HEK293 (cell line): ENCODE measurements at regions not wholly inside any gene's neighbourhood (a gene's known extent, or its start where the extent isn't known, plus 50 kb on each side); places are given as distances from the start of the nearest gene placed in this dataset.
"Not testable (repeated sequence)": the region's sequence is repeated elsewhere in the genome, so short reads cannot be mapped to it uniquely, and the experiment has no call there.

Source experiments
- CTCF ChIA-PET: fragments of 350-600 bp; formaldehyde crosslinking; extraction: SDS; loops from one replicate; lab custom pipeline; 2021; ENCODE audit warnings: antibody characterized with exemption; lab: Yijun Ruan, JAX
- POLR2A ChIA-PET: fragments of 300-600 bp; formaldehyde crosslinking; extraction: SDS; loops from one replicate; lab custom pipeline; 2020; ENCODE audit warnings: antibody characterized with exemption, inconsistent platforms; lab: Yijun Ruan, JAX
- H3K27ac ChIP-seq: fragments of 200-500 bp; sonication (Bioruptor generic); 2 replicates; pipeline ENCODE4 v1.5.1; 2014; ENCODE audit warnings: low read depth, low read length, control low read depth, inconsistent platforms; ENCODE audit errors: extremely low read depth
- H3K36me3 ChIP-seq, 2 experiments: fragments of 200-500 bp in 1 of 2; sonication (Bioruptor generic) in 1 of 2; 1 replicate in 1 of 2; 2 replicates in 1 of 2; pipeline ENCODE4 v1.5.1; 2014 to 2017; ENCODE audit warnings: inconsistent platforms in 2 of 2, low read length in 2 of 2; ENCODE audit not compliant: control insufficient read depth in 2 of 2, insufficient read depth in 1 of 2
- H3K4me1 ChIP-seq: fragments of 200-500 bp; sonication (Bioruptor generic); 2 replicates; pipeline ENCODE4 v1.5.1; 2014; ENCODE audit warnings: mild to moderate bottlenecking, low read length, inconsistent platforms; ENCODE audit not compliant: control insufficient read depth, insufficient read depth
- H3K4me3 ChIP-seq: 2 replicates; pipeline ENCODE4 v1.5.1; 2011; ENCODE audit warnings: low read depth, mild to moderate bottlenecking, control low read depth, low read length, moderate library complexity
- H3K9me3 ChIP-seq: fragments of 200-500 bp; sonication (Bioruptor generic); 2 replicates; pipeline ENCODE4 v1.5.1; 2014; ENCODE audit warnings: low read depth, low read length, inconsistent platforms; ENCODE audit not compliant: control insufficient read depth, insufficient read depth
- GFI1B ChIP-seq: fragments of 450-650 bp; formaldehyde crosslinking; IDR thresholded peaks from 2 replicates; pipeline ENCODE4 v1.5.1; 2016; ENCODE audit warnings: missing biosample characterization, missing genetic modification characterization
- KLF16 ChIP-seq: fragments of 450-650 bp; formaldehyde crosslinking; IDR thresholded peaks from 2 replicates; pipeline ENCODE4 v1.5.1; 2017; ENCODE audit warnings: missing biosample characterization, missing genetic modification characterization
- MYNN ChIP-seq: fragments of 450-650 bp; formaldehyde crosslinking; IDR thresholded peaks from 2 replicates; pipeline ENCODE4 v1.5.1; 2016; ENCODE audit warnings: missing biosample characterization, missing genetic modification characterization, borderline replicate concordance
- PRDM10 ChIP-seq: fragments of 450-650 bp; formaldehyde crosslinking; IDR thresholded peaks from 2 replicates; pipeline ENCODE4 v1.5.1; 2016; ENCODE audit warnings: missing biosample characterization, missing genetic modification characterization
- REPIN1 ChIP-seq: fragments of 450-650 bp; formaldehyde crosslinking; IDR thresholded peaks from 2 replicates; pipeline ENCODE4 v1.5.1; 2017; ENCODE audit warnings: missing biosample characterization, missing genetic modification characterization, low read depth
- TRIM28 ChIP-seq: IDR thresholded peaks from 2 replicates; pipeline ENCODE4 v1.6.1; 2011; ENCODE audit warnings: low read length, control low read depth, borderline replicate concordance
- ZBTB11 ChIP-seq: fragments of 450-650 bp; formaldehyde crosslinking; conservative IDR thresholded peaks from 2 replicates; pipeline ENCODE4 v1.5.1; 2016; ENCODE audit warnings: low read depth, missing biosample characterization, missing genetic modification characterization
- ZFHX2 ChIP-seq: fragments of 450-650 bp; formaldehyde crosslinking; conservative IDR thresholded peaks from 2 replicates; pipeline ENCODE4 v1.5.1; 2016; ENCODE audit warnings: missing biosample characterization, missing genetic modification characterization
- ZFP3 ChIP-seq: fragments of 450-650 bp; formaldehyde crosslinking; IDR thresholded peaks from 2 replicates; pipeline ENCODE4 v1.5.1; 2016; ENCODE audit warnings: low read depth, missing biosample characterization, missing genetic modification characterization
- ZNF112 ChIP-seq: fragments of 450-650 bp; formaldehyde crosslinking; IDR thresholded peaks from 2 replicates; pipeline ENCODE4 v1.5.0; 2017; ENCODE audit warnings: missing biosample characterization, missing genetic modification characterization
- ZNF148 ChIP-seq: fragments of 450-650 bp; formaldehyde crosslinking; IDR thresholded peaks from 2 replicates; pipeline ENCODE4 v1.5.0; 2017; ENCODE audit warnings: missing biosample characterization, missing genetic modification characterization, borderline replicate concordance
- ZNF175 ChIP-seq: fragments of 450-650 bp; formaldehyde crosslinking; IDR thresholded peaks from 2 replicates; pipeline ENCODE4 v1.5.1; 2016; ENCODE audit warnings: missing biosample characterization, missing genetic modification characterization
- ZNF341 ChIP-seq: fragments of 450-650 bp; formaldehyde crosslinking; IDR thresholded peaks from 2 replicates; pipeline ENCODE4; 2016; ENCODE audit warnings: low read depth, missing biosample characterization, missing genetic modification characterization
- ZNF561 ChIP-seq: fragments of 450-650 bp; IDR thresholded peaks from 2 replicates; pipeline ENCODE4 v1.5.1; 2018; ENCODE audit warnings: missing biosample characterization, missing genetic modification characterization, borderline replicate concordance
- ZNF76 ChIP-seq: fragments of 450-650 bp; formaldehyde crosslinking; IDR thresholded peaks from 2 replicates; pipeline ENCODE4; 2016; ENCODE audit warnings: low read depth, missing biosample characterization, missing genetic modification characterization, borderline replicate concordance
- ZNF777 ChIP-seq: fragments of 450-650 bp; formaldehyde crosslinking; IDR thresholded peaks from 2 replicates; pipeline ENCODE4 v1.5.1; 2017; ENCODE audit warnings: missing biosample characterization, missing genetic modification characterization, borderline replicate concordance
- ZNF843 ChIP-seq: fragments of 450-650 bp; formaldehyde crosslinking; IDR thresholded peaks from 2 replicates; pipeline ENCODE4 v1.5.1; 2016; ENCODE audit warnings: missing biosample characterization, missing genetic modification characterization
- TF ChIP-seq, protein P1 (sequence below): fragments of 450-650 bp; formaldehyde crosslinking; IDR thresholded peaks from 2 replicates; pipeline ENCODE4 v1.5.1; 2016; ENCODE audit warnings: missing biosample characterization, missing genetic modification characterization

GRCh38 chr16:59013930-59014329 lies 279.8 kb upstream of the GOT2 start:
- POLR2A ChIA-PET = no interaction called here
- TF ChIP-seq ZNF843 (tag by site-specific recombination) (no peak), GFI1B (tag by site-specific recombination) (no peak), TRIM28 (no peak), REPIN1 (tag by site-specific recombination) (no peak), MYNN (tag by site-specific recombination) (no peak), ZNF341 (tag by site-specific recombination) (no peak), ZBTB11 (tag by site-specific recombination) (no peak), ZNF76 (tag by site-specific recombination) (no peak), KLF16 (tag by site-specific recombination) (no peak), ZNF561 (tag by site-specific recombination) (no peak), ZFHX2 (tag by site-specific recombination) (no peak), ZNF112 (no peak), ZNF175 (no peak), ZNF777 (tag by site-specific recombination) (no peak), ZFP3 (tag by site-specific recombination) (no peak)
- TF ChIP-seq, protein P1, sequence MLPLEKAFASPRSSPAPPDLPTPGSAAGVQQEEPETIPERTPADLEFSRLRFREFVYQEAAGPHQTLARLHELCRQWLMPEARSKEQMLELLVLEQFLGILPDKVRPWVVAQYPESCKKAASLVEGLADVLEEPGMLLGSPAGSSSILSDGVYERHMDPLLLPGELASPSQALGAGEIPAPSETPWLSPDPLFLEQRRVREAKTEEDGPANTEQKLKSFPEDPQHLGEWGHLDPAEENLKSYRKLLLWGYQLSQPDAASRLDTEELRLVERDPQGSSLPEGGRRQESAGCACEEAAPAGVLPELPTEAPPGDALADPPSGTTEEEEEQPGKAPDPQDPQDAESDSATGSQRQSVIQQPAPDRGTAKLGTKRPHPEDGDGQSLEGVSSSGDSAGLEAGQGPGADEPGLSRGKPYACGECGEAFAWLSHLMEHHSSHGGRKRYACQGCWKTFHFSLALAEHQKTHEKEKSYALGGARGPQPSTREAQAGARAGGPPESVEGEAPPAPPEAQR (tag by site-specific recombination) = no peak
- TF ChIP-seq, all 188 proteins: peak for 0

GRCh38 chr16:58999762-59000161 lies 265.6 kb upstream of the GOT2 start:
- H3K4me1 ChIP-seq = no peaks in the 10 kb centered on the region
- CTCF ChIA-PET = interaction anchor here (0.6 kb wide), 1 partner anchor 40 kb away, joined by 3 read pairs; no protein-coding TSS in a partner anchor
- no peaks in the 10 kb centered on the region for H3K36me3 ChIP-seq
- H3K4me3 ChIP-seq = no peak overlapping the region
- TF ChIP-seq ZNF148 (tag by site-specific recombination) = no peak
- TF ChIP-seq PRDM10 (tag by site-specific recombination) = no peak
- TF ChIP-seq, all 188 proteins: peak for 0
- Histone ChIP-seq H3K9me3 (no peaks in the 10 kb centered on the region), H3K27ac (no peak overlapping the region)
- POLR2A ChIA-PET = no interaction called here

More at GRCh38 chr16:59013930-59014329, 279.8 kb upstream of the GOT2 start:
- H3K4me3 ChIP-seq = no peak overlapping the region
- H3K9me3 ChIP-seq = no peaks in the 10 kb centered on the region
- H3K4me1 ChIP-seq = no peaks in the 10 kb centered on the region
- H3K36me3 ChIP-seq = no peaks in the 10 kb centered on the region
- CTCF ChIA-PET = no interaction called here
- no peak overlapping the region for H3K27ac ChIP-seq

- H3K36me3 ChIP-seq, H3K9me3 ChIP-seq, H3K27ac ChIP-seq, CTCF ChIA-PET, POLR2A ChIA-PET, H3K4me1 ChIP-seq, H3K4me3 ChIP-seq: not testable (repeated sequence)
Measured at GRCh38 chr16:58992755-58993154, 258.6 kb upstream of the GOT2 start.
